GM19351 (cell line): ENCODE measurements at regions not wholly inside any gene's neighbourhood (a gene's known extent, or its start where the extent isn't known, plus 50 kb on each side); places are given as distances from the start of the nearest gene placed in this dataset.

Experiments
- ATAC-seq: cut with Tn5 transposase; IDR thresholded peaks from one replicate; pipeline ENCODE4 v1.9.1; 2021; ENCODE audit warnings: mild to moderate bottlenecking, moderate library complexity; ENCODE audit not compliant: unreplicated experiment

- ATAC-seq = no peak
These were observed 332.4 kb upstream of the LRIG3 start for GRCh38 chr12:59252731-59253130.

GRCh38 chr12:59250766-59251165 is 330.5 kb upstream of the LRIG3 start:
- ATAC-seq = no peak

GRCh38 chr12:59240048-59240447 is 319.7 kb upstream of the LRIG3 start:
- no peak for ATAC-seq

- no peak for ATAC-seq
These were observed 314.1 kb upstream of the LRIG3 start for GRCh38 chr12:59234391-59234790.

GRCh38 chr12:59230334-59230733 is 310.0 kb upstream of the LRIG3 start:
- ATAC-seq = no peak

- ATAC-seq = no peak
These were observed 298.8 kb upstream of the LRIG3 start for GRCh38 chr12:59219148-59219547.

GRCh38 chr12:59196989-59197388 is 276.7 kb upstream of the LRIG3 start:
- no peak for ATAC-seq

GRCh38 chr12:59194794-59195193 is 274.5 kb upstream of the LRIG3 start:
- no peak for ATAC-seq

- ATAC-seq = no peak
These were observed 273.3 kb upstream of the LRIG3 start for GRCh38 chr12:59193476-59194050.

- no peak for ATAC-seq
These were observed 271.1 kb upstream of the LRIG3 start for GRCh38 chr12:59191372-59191771.

GRCh38 chr12:59186451-59186850 is 266.1 kb upstream of the LRIG3 start:
- ATAC-seq = no peak

- ATAC-seq = peak; percentile 46
These were observed 265.0 kb upstream of the LRIG3 start for GRCh38 chr12:59185295-59185694.

GRCh38 chr12:59182658-59183455 is 262.6 kb upstream of the LRIG3 start:
- no peak for ATAC-seq

- ATAC-seq = peak; percentile 60
These were observed 261.9 kb upstream of the LRIG3 start for GRCh38 chr12:59182191-59182590.

GRCh38 chr12:59181196-59181777 is 261.0 kb upstream of the LRIG3 start:
- no peak for ATAC-seq

- ATAC-seq = no peak
These were observed 258.9 kb upstream of the LRIG3 start for GRCh38 chr12:59179231-59179630.

GRCh38 chr12:59173695-59174094 is 253.4 kb upstream of the LRIG3 start:
- no peak for ATAC-seq

GRCh38 chr12:59168647-59169046 is 248.3 kb upstream of the LRIG3 start:
- no peak for ATAC-seq

- no peak for ATAC-seq
These were observed 246.2 kb upstream of the LRIG3 start for GRCh38 chr12:59166457-59166856.

GRCh38 chr12:59164991-59165718 is 244.9 kb upstream of the LRIG3 start:
- peak; percentile 48 for ATAC-seq

GRCh38 chr12:59164226-59164625 is 243.9 kb upstream of the LRIG3 start:
- no peak for ATAC-seq

- ATAC-seq = no peak
These were observed 238.4 kb upstream of the LRIG3 start for GRCh38 chr12:59158681-59159080.
